HG02884 (cell line): ENCODE measurements at regions not wholly inside any gene's neighbourhood (a gene's known extent, or its start where the extent isn't known, plus 50 kb on each side); places are given as distances from the start of the nearest gene placed in this dataset.
"Not testable (repeated sequence)": the region's sequence is repeated elsewhere in the genome, so short reads cannot be mapped to it uniquely, and the experiment has no call there.

Experiments used
- ATAC-seq: cut with Tn5 transposase; IDR thresholded peaks from one replicate; pipeline ENCODE4 v1.9.1; 2021; ENCODE audit warnings: mild to moderate bottlenecking, moderate library complexity; ENCODE audit not compliant: unreplicated experiment

DNA sequence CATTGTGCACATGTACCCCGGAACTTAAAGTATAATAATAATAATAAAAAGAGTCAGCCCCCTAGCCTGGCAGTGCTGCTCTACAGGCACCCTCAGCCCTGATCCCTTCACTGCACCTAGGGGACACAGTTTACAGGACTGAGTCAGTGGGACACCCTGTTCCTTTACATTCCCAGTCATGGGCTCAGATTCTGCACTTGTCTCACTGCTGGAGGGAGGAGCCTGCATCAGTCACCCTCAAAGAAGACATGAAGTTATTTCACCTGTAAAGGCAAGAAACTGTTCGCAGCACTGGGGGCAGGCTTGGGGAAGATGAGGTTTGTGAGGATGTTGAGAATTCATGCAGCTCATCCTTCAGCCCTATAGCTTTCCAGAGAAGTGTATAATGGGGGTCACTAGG lies 50.7 kb upstream of the VPREB1 start:
- ATAC-seq: no peak

DNA sequence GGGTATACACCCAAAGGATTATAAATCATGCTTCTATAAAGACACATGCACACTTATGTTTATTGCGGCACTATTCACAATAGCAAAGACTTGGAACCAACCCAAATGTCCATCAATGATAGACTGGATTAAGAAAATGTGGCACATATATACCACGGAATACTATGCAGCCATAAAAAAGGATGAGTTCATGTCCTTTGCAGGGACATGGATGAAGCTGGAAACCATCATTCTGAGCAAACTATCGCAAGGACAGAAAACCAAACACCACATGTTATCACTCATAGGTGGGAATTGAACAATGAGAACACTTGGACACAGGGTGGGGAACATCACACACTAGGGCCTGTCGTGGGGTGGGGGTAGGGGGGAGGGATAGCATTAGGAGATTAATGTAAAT lies 51.1 kb upstream of the VPREB1 start:
- ATAC-seq: not testable (repeated sequence)

DNA sequence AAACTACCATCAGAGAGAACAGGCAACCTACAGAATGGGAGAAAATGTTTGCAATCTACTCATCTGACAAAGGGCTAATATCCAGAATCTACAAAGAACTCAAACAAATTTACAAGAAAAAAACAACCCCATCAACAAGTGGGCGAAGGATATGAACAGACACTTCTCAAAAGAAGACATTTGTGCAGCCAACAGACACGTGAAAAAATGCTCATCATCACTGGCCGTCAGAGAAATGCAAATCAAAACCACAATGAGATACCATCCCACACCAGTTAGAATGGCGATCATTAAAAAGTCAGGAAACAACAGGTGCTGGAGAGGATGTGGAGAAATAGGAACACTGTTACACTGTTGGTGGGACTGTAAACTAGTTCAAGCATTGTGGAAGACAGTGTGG lies 51.6 kb upstream of the VPREB1 start:
- ATAC-seq: not testable (repeated sequence)

DNA sequence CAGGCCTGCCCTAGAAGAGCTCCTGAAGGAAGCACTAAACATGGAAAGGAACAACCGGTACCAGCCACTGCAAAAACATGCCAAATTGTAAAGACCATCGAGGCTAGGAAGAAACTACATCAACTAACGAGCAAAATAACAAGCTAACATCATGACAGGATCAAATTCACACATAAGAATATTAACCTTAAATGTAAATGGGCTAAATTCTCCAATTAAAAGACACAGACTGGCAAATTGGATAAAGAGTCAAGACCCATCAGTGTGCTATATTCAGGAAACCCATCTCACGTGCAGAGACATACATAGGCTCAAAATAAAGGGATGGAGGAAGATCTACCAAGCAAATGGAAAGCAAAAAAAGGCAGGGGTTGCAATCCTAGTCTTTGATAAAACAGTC lies 54.8 kb upstream of the VPREB1 start:
- not testable (repeated sequence) for ATAC-seq

DNA sequence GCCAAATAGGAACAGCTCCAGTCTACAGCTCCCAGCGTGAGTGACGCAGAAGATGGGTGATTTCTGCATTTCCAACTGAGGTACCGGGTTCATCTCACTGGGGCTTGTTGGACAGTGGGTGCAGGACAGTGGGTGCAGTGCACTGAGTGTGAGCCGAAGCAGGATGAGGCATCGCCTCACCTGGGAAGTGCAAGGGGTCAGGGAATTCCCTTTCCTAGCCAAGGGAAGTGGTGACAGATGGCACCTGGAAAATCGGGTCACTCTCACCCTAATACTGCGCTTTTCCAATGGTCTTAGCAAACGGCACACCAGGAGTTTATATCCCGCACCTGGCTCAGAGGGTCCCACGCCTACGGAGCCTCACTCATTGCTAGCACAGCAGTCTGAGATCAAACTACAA lies 56.7 kb upstream of the VPREB1 start:
- not testable (repeated sequence) for ATAC-seq

DNA sequence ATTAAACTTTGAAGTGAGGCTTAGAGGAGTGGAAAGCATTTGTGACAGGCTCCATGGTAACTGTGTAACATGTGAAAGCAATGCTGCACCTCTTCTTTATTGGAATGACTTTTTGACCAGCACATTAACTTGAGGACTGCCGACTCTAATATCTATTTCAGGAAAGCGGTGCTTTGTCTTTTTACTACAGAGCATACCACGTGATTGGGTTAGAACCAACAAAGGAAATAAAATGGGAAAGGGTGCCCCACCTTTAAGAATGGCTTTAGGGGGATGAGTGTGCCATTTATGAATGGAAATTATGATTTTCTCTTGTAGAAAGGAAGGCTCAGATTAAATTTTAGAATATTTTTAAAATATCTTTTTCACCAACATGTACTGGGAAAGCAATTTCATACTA lies 57.3 kb upstream of the VPREB1 start:
- ATAC-seq: no peak

DNA sequence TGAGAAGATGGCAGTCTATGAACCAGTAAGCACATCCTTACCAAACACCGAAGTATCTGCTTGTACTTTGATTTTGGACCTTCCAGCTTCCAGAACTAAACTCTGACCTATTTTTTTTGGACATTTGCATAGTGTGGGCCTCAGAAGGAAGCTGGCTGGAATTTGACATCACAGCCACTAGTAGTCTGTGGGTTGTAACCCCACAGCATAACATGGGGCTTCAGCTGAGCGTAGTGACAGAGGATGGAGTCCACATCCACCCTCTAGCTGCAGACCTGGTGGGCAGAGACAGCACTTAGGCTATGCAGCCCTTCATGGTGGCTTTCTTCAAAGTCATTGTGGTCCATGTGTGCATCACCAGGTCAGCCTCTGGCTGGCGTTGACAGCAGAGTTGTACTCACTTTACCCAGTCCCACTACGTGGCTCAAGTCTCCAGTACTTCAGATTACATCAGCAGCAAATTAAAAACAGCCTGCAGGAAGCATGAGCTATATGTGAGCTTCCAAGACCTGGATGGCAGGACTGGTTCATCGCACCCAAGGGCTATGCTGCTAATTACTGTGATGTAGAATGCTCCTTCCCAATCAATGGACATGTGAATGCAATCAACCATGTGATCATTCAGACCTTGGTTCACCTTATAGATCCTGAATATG lies 58.6 kb upstream of the VPREB1 start:
- no peak for ATAC-seq

DNA sequence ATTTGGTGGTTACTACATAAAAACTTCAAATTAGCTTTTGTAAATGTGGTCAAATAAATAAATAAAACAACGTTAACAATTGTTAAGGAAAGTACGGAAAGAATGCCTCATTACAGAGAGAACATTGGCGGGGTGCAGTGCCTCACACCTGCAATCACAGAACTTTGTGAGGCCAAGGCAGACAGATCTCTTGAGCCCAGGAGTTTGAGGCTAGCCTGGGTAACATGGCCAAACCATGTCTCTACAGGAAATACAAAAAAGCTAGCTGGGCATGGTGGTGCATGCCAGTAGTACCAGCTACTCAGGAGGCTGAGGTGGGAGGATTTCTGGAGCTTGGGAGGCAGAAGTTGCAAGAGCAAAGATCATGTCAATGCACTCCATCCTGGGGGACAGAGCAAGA lies 59.4 kb upstream of the VPREB1 start:
- ATAC-seq: no peak

DNA sequence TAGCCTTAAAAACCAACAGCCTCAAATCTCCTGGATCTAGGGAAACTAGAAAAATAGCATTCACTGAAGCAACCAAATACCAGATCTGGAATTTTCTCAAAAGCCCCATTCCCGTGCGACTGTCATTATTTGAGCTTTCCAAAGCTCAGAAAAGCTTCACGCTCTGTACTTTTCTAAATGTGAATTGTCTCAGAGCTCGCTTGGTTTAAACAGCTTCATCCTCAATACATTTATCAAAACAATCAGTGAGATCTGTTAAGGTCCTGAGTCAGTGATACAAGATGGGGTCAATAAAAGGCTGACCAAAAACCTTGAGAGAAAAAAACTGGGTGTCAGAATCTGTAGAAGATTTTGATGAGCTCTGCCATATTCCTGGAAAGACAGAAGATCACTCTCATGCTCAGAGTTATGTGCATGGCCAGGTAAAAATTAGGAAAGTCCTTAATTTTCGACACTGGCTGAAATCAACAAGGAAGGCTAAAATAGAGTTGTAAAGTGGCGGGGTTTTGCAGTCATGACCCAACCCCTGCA lies 60.2 kb upstream of the VPREB1 start:
- no peak for ATAC-seq

DNA sequence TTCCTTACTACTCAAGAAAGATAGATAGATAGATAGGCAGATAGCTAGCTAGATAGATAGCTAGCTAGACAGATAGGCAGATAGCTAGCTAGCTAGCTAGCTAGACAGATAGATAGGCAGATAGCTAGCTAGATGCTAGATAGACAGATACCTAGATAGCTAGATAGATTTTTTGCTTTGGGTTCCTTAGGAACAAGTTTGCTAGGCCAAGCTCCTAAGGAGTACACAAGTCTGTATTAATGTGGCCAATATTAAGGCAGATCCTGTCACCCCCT lies 61.7 kb upstream of the VPREB1 start:
- ATAC-seq: no peak

DNA sequence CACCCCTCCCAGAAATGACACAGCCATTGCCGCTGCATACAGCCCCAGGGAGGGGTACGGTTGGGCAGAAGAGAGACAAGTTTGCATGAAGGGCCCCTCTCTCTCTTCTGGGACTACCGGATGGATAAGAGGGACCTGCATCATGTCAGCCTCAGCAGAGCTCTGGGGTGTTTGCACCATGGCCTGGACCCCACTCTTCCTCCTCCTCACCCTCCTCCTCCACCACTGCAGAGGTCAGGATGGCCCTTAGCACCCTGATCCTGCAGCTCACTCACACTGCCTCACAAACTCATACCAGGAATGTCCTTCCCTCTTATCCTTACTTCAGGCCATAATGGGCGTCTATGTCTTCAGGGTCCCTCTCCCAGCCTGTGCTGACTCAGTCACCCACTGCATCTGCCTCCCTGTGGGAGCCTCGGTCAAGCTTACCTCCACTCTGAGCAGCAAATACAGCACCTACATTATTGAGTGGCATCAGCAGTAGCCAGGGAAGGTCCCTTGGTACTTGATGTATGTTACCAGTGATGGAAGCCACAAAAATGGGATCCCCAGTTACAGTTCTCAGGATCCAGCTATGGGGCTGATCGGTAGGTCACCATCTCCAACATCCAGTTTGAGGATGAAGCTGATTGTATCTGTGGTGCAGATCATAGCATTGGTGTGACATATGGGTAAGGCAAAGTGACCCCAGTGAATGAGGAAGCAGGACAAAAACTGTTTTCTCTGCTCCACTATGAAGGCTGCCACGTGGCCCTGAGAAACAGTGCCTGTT lies 62.2 kb upstream of the VPREB1 start:
- no peak for ATAC-seq

DNA sequence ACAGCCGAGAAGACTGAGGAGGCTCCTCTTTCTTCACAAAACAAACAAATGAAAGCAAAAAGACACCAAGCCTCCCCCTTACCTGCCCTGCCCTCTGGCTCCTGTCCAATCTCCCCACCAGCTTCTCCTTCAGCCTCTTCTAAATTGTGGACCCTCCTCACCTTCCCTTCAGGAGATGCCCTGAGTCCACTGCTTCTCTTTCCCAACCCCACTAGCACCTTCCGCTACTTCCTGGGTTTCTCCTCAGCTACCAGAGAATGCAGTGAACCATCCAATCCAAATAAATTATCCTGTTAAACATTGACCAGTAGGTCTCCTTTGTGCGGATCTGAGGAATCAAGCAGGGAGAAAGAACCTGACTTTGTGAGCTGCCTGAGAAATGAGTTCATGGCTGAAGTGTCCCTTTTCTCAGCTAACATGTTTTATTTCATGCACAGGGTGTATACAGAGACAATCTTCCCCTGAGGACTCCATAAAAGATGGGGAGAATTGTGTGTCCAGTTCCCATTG lies 63.2 kb upstream of the VPREB1 start:
- ATAC-seq: no peak

DNA sequence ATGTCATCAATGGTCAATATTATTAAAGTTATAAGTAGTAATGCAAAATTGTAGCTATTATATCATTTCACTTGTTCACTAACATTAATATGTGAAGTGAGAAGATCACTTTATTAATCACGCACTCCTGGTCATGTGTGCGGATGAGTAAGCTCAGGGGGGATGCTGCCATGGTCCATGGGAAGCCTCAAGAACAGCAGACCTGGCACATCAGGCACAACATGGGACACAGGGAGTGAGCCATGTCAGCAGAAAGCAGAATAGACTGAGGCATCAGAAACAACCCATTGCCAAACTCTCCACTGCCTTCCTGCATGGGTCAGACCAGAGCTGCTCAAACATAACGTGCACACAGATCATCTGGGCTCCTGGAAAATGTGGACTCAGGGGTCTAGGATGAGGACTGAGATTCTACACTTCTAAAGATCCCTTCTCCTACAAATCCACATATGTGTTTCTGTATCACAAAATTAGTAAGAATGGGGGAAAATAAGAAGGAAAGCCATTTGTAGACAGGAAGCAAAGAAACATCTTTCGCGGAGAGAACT lies 63.8 kb upstream of the VPREB1 start:
- no peak for ATAC-seq

DNA sequence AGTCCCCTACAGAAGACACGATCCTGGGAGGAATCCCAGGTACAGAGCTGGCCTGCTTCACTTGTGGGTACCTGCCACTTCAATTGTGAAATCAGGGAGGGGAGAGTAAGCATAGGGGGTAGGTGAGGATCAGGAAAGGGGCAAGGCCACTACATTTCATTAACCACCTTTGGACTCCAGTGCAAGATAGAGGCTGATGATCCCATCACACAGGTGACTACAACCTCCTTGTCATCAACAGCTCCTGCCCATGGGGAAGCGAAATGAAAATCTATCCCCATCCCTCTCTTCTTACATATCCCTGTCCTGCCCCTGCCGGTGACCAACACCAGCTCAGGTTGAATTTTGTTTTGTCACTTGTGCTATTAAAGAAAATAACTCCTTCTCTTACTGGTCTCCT lies 64.7 kb upstream of the VPREB1 start:
- no peak for ATAC-seq

DNA sequence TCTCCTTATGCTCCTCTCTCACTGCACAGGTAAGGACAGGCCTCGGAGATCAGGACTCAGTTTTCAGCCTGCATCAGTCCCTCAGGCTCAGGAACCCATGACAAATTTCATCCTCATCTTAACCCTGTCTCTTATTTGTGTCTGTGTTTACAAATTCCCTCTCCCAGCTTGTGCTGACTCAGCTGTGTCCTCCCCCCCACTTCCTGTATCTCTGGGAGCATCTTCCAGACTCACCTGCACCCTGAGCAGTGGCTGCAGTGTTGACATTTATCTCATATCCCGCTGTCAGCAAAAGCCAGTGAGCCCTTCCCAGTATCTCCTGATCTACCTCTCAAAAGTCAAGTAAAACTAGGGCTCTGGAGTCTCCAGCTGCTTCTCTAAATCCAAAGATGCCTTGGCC lies 65.6 kb upstream of the VPREB1 start:
- no peak for ATAC-seq

DNA sequence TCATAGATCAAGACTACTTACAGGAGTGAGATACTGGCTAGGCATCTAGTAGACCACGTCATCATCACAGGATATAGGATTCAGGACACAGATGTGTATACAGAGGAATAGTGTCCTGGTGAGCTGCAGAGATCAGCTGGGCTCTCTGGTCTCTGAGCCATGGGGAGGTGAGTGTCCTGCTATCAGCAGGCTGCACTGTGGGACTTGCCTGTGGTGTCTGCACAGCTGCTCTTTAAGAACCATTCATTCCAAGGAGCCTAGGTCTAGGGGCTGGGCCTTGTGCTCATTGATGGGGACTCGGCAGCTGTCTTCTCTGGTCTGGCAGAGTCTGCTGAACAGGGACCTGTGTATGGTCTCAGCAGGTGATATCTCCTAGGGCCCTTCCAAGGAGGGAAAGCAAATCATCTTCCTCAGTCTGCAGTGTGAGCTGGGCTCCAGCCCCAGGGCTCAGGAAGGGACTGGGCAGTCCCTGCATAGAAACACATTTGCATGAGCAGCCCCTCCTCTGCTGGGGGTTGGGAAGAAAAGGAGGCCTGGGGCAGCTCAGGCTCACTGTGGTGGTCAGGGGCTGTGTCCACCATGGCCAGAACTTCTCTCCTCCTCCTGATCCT lies 66.1 kb upstream of the VPREB1 start:
- ATAC-seq: no peak

DNA sequence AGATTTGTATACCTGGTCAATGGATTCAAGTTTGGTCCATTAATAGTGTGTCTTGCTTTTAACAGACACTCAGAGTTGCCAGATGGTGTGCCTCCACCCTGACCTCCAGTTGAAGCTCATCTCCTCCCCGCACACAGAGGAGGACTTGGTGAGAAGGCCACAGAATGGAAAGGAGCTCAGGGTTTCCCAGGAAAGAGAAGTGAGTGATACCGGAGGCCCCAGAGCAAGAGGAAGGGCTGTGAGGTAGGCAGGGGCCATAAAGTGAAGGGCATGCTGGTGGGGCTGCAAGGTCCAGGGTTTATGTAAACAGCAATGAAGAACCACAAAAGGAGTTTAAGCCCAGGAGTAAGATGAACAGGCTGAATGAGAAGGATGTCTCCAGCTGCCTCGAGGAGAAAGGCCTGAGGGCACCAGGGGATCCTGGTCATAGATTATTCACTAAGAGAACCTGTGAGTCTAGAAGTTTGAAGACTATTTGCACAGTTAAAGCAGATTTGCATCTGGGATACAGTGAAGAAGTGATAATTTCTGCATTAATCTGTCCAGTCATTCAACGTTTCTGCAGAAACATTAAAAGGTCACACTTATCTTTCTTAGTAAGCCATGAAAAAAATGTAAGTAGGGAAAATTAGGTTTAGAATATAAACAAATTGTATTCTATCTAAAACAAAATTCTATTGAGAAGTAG lies 67.5 kb upstream of the VPREB1 start:
- ATAC-seq: no peak

DNA sequence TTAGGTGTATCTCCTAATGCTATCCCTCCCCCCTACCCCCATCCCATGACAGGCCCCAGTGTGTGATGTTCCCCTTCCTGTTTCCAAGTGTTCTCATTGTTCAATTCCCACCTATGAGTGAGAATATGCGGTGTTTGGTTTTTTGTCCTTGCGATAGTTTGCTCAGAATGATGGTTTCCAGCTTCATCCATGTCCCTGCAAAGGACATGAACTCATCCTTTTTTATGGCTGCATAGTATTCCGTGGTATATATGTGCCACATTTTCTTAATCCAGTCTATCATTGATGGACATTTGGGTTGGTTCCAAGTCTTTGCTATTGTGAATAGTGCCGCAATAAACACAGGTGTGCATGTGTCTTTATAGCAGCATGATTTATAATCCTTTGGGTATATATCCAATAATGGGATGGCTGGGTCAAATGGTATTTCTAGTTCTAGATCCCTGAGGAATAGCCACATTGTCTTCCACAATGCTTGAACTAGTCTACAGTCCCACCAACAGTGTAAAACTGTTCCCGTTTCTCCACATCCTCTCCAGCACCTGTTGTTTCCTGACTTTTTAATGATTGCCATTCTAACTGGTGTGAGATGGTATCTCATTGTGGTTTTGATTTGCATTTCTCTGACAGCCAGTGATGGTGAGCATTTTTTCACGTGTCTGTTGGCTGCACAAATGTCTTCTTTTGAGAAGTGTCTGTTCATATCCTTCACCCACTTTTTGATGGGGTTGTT lies 71.5 kb upstream of the VPREB1 start:
- not testable (repeated sequence) for ATAC-seq

DNA sequence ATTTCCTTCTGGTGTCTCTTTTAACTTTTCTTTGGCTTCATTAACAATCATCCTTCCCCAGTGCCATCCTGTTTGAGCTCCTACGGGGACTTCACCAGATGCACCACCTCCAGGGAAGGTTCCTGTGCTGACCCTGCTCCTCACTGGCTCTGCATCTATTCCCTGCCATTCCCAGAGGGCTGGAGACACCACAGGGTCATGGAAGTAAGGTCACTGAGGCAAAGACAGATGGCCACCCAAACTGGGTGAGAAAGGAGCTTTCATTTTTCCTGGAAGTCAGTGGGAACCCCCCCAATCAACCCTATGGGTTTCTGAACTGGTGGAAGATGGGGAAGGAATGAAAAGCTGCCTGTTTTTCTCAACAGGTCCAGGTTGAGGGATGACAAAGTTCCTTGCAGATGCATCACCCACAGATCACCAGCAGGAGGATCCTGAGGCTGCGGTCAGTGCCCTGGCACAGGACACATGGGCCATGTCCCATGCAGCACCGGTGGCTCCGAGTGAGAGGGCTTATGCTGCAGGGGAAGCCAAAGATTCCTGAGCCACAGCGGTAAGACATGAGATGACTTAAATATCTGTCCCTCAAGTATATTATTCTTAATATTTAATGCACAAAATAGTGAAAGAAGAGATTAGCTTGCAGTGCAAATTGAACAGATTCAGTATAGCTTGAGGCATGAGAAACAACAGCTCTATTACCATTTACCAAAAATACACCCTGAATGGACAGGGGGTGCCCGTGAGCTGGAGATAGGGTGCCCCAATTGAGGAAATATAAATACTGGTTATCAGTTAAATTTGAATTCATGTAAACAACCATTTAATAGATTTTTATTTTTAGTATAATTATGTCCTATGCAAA lies 73.0 kb upstream of the VPREB1 start:
- no peak for ATAC-seq

DNA sequence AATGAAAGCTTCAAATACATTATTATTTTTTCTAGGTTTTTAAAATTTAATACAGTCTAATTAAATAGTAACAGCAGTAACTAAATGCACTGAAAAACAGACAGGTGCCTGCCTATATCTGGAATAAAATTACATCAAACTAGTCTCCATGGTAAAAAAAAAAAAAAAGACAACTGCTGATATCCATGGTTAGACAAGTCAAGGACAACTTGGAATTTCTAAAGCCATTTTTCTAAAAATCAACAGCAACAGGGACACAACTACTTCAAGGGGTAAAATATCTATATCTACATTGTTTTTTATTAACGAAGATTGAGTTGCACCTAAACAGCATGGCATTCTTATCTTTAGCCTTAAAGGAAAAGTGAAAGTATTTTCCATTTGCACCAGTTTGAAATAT lies 74.7 kb upstream of the VPREB1 start:
- ATAC-seq: no peak
